SK-N-SH treated with all-trans-retinoic acid at 6 μM for 48 hours (cell line): ENCODE measurements at regions not wholly inside any gene's neighbourhood (a gene's known extent, or its start where the extent isn't known, plus 50 kb on each side); places are given as distances from the start of the nearest gene placed in this dataset.

Source experiments
- ATAC-seq: fragments of 200-7000 bp; cut with Tn5 transposase; 3 replicates; pipeline ENCODE4 v1.9.1; 2020; ENCODE audit warnings: mild to moderate bottlenecking, moderate library complexity
- ARNTL ChIP-seq: fragments of 450-650 bp; formaldehyde crosslinking; IDR thresholded peaks from 2 replicates; pipeline ENCODE4 v1.5.0; 2020; ENCODE audit warnings: low read depth, mild to moderate bottlenecking, moderate library complexity, borderline replicate concordance
- BACH2 ChIP-seq: fragments of 250-450 bp; sonication (Bioruptor Pico); IDR thresholded peaks from 2 replicates; pipeline ENCODE4 v1.9.0; 2021; ENCODE audit warnings: mild to moderate bottlenecking, borderline replicate concordance
- CSDC2 ChIP-seq: fragments of 250-450 bp; sonication (Bioruptor Pico); IDR thresholded peaks from 2 replicates; pipeline ENCODE4 v1.5.0; 2020; ENCODE audit warnings: mild to moderate bottlenecking, moderate library complexity
- ESRRG ChIP-seq: fragments of 250-450 bp; sonication (Bioruptor Pico); IDR thresholded peaks from 2 replicates; pipeline ENCODE4 v1.6.1; 2021; ENCODE audit warnings: mild to moderate bottlenecking
- GLIS3 ChIP-seq: fragments of 250-450 bp; sonication (Bioruptor Pico); IDR thresholded peaks from 2 replicates; pipeline ENCODE4 v1.5.0; 2020; ENCODE audit warnings: mild to moderate bottlenecking, moderate library complexity
- ISL1 ChIP-seq: fragments of 250-450 bp; sonication (Bioruptor Pico); IDR thresholded peaks from 2 replicates; pipeline ENCODE4 v2.1.2; 2022; ENCODE audit warnings: mild to moderate bottlenecking, moderate library complexity
- OSR1 ChIP-seq: fragments of 250-450 bp; sonication (Bioruptor Pico); IDR thresholded peaks from 2 replicates; pipeline ENCODE4 v1.8.0; 2022; ENCODE audit warnings: moderate library complexity, mild to moderate bottlenecking, inconsistent platforms
- RARB ChIP-seq: fragments of 250-450 bp; sonication (Bioruptor Pico); IDR thresholded peaks from 2 replicates; pipeline ENCODE4 v1.8.0; 2021; ENCODE audit warnings: mild to moderate bottlenecking, moderate library complexity
- SNAI2 ChIP-seq: fragments of 250-450 bp; sonication (Bioruptor Pico); IDR thresholded peaks from 2 replicates; pipeline ENCODE4 v1.5.0; 2020; ENCODE audit warnings: mild to moderate bottlenecking, moderate library complexity
- TCF4 ChIP-seq: fragments of 250-450 bp; sonication (Bioruptor Pico); IDR thresholded peaks from 2 replicates; pipeline ENCODE4 v1.8.0; 2021; ENCODE audit warnings: mild to moderate bottlenecking, moderate library complexity, borderline replicate concordance
- TOX ChIP-seq: fragments of 250-450 bp; sonication (Bioruptor Pico); IDR thresholded peaks from 2 replicates; pipeline ENCODE4 v1.8.0; 2021; ENCODE audit warnings: mild to moderate bottlenecking, moderate library complexity, borderline replicate concordance
- ZFP3 ChIP-seq: fragments of 250-450 bp; sonication (Bioruptor Pico); IDR thresholded peaks from 2 replicates; pipeline ENCODE4 v1.5.0; 2020; ENCODE audit warnings: mild to moderate bottlenecking, moderate library complexity
- ZFP30 ChIP-seq: fragments of 450-650 bp; formaldehyde crosslinking; IDR thresholded peaks from 2 replicates; pipeline ENCODE4 v1.5.0; 2022; ENCODE audit warnings: mild to moderate bottlenecking, moderate library complexity
- ZNF565 ChIP-seq: fragments of 450-650 bp; formaldehyde crosslinking; conservative IDR thresholded peaks from 2 replicates; pipeline ENCODE4 v1.5.0; 2020; ENCODE audit warnings: low read depth, mild to moderate bottlenecking, moderate library complexity
- ZNF70 ChIP-seq: fragments of 450-650 bp; formaldehyde crosslinking; IDR thresholded peaks from 2 replicates; pipeline ENCODE4 v1.5.0; 2020; ENCODE audit warnings: mild to moderate bottlenecking, moderate library complexity
- ZNF8 ChIP-seq: fragments of 450-650 bp; formaldehyde crosslinking; IDR thresholded peaks from 2 replicates; pipeline ENCODE4 v1.5.0; 2020; ENCODE audit warnings: mild to moderate bottlenecking, moderate library complexity
- TF ChIP-seq, protein P1 (sequence below): fragments of 250-450 bp; sonication (Bioruptor Pico); IDR thresholded peaks from 2 replicates; pipeline ENCODE4 v1.8.0; 2021; ENCODE audit warnings: low read depth, mild to moderate bottlenecking, moderate library complexity, borderline replicate concordance
- TF ChIP-seq, protein P2 (sequence below): fragments of 250-450 bp; sonication (Bioruptor Pico); IDR thresholded peaks from 2 replicates; pipeline ENCODE4 v1.5.0; 2020; ENCODE audit warnings: mild to moderate bottlenecking, moderate library complexity
- TF ChIP-seq, protein P3 (sequence below): fragments of 250-450 bp; sonication (Bioruptor Pico); IDR thresholded peaks from 2 replicates; pipeline ENCODE4 v1.5.1; 2021; ENCODE audit warnings: mild to moderate bottlenecking, moderate library complexity
- TF ChIP-seq, protein P4 (sequence below): fragments of 250-450 bp; sonication (Bioruptor Pico); IDR thresholded peaks from 2 replicates; pipeline ENCODE4 v1.5.1; 2020; ENCODE audit warnings: low read depth, mild to moderate bottlenecking, moderate library complexity

DNA sequence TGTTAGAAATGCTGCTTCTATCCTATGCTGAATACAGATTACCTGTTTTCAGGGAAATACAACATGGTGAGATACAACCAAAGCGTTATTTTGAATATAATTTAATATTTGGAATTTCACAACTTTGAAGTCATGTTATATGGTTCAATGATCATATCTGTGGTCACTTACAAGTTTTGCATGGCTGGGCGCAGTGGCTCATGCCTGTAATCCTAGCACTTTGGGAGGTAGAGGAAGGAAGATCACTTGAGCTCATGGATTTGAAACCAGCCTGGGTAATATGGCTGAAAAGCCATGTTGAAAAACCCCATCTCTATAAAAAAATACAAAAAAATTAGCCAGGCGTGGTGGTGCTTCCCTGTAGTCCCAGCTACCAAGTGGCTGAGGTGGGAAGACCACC is 57.9 kb downstream of the DOP1B start:
- no peak for TF ChIP-seq TOX (CRISPR knock-in tag)
- TF ChIP-seq, protein P1, sequence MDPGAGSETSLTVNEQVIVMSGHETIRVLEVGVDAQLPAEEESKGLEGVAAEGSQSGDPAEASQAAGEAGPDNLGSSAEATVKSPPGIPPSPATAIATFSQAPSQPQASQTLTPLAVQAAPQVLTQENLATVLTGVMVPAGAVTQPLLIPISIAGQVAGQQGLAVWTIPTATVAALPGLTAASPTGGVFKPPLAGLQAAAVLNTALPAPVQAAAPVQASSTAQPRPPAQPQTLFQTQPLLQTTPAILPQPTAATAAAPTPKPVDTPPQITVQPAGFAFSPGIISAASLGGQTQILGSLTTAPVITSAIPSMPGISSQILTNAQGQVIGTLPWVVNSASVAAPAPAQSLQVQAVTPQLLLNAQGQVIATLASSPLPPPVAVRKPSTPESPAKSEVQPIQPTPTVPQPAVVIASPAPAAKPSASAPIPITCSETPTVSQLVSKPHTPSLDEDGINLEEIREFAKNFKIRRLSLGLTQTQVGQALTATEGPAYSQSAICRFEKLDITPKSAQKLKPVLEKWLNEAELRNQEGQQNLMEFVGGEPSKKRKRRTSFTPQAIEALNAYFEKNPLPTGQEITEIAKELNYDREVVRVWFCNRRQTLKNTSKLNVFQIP (CRISPR knock-in tag): no peak
- TF ChIP-seq, protein P2, sequence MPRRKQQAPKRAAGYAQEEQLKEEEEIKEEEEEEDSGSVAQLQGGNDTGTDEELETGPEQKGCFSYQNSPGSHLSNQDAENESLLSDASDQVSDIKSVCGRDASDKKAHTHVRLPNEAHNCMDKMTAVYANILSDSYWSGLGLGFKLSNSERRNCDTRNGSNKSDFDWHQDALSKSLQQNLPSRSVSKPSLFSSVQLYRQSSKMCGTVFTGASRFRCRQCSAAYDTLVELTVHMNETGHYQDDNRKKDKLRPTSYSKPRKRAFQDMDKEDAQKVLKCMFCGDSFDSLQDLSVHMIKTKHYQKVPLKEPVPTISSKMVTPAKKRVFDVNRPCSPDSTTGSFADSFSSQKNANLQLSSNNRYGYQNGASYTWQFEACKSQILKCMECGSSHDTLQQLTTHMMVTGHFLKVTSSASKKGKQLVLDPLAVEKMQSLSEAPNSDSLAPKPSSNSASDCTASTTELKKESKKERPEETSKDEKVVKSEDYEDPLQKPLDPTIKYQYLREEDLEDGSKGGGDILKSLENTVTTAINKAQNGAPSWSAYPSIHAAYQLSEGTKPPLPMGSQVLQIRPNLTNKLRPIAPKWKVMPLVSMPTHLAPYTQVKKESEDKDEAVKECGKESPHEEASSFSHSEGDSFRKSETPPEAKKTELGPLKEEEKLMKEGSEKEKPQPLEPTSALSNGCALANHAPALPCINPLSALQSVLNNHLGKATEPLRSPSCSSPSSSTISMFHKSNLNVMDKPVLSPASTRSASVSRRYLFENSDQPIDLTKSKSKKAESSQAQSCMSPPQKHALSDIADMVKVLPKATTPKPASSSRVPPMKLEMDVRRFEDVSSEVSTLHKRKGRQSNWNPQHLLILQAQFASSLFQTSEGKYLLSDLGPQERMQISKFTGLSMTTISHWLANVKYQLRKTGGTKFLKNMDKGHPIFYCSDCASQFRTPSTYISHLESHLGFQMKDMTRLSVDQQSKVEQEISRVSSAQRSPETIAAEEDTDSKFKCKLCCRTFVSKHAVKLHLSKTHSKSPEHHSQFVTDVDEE (CRISPR knock-in tag): no peak
- TF ChIP-seq ZNF8 (CRISPR knock-in tag): no peak
- no peak for TF ChIP-seq ZNF70 (CRISPR knock-in tag)
- TF ChIP-seq CSDC2 (CRISPR knock-in tag): no peak
- no peak for ATAC-seq

DNA sequence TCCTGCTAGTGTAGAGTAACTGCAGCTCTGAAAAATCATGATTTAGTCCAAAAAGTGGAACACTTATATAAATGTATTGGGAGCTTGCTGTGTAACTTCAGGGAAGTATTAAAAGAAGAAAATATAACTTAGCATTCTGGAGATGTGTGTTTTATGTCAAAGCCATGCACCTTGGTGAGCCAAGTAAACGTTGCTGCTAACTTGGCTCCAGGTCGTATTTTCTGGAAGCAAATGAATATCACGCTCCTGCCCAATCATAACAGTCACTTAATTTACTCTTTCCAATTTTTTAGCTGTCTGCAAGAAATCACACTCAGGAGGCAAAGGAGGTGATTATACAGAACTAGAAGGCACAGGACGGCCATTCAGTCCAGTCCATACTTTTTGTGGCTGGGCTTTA is 61.1 kb downstream of the DOP1B start:
- ATAC-seq: no peak
- TF ChIP-seq TOX (CRISPR knock-in tag) (no peak), RARB (CRISPR knock-in tag) (no peak), ZNF70 (CRISPR knock-in tag) (no peak), GLIS3 (no peak), ZFP3 (CRISPR knock-in tag) (no peak), OSR1 (no peak), ARNTL (CRISPR knock-in tag) (no peak), SNAI2 (CRISPR knock-in tag) (no peak), ESRRG (no peak), ZFP30 (CRISPR knock-in tag) (no peak), ZNF565 (CRISPR knock-in tag) (no peak), BACH2 (CRISPR knock-in tag) (no peak), CSDC2 (CRISPR knock-in tag) (no peak), ISL1 (CRISPR knock-in tag) (no peak), TCF4 (CRISPR knock-in tag) (no peak)
- TF ChIP-seq, protein P1 (CRISPR knock-in tag): no peak
- TF ChIP-seq, protein P3, sequence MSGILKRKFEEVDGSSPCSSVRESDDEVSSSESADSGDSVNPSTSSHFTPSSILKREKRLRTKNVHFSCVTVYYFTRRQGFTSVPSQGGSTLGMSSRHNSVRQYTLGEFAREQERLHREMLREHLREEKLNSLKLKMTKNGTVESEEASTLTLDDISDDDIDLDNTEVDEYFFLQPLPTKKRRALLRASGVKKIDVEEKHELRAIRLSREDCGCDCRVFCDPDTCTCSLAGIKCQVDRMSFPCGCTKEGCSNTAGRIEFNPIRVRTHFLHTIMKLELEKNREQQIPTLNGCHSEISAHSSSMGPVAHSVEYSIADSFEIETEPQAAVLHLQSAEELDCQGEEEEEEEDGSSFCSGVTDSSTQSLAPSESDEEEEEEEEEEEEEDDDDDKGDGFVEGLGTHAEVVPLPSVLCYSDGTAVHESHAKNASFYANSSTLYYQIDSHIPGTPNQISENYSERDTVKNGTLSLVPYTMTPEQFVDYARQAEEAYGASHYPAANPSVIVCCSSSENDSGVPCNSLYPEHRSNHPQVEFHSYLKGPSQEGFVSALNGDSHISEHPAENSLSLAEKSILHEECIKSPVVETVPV: no peak
- TF ChIP-seq, protein P2 (CRISPR knock-in tag): no peak
- TF ChIP-seq, protein P4, sequence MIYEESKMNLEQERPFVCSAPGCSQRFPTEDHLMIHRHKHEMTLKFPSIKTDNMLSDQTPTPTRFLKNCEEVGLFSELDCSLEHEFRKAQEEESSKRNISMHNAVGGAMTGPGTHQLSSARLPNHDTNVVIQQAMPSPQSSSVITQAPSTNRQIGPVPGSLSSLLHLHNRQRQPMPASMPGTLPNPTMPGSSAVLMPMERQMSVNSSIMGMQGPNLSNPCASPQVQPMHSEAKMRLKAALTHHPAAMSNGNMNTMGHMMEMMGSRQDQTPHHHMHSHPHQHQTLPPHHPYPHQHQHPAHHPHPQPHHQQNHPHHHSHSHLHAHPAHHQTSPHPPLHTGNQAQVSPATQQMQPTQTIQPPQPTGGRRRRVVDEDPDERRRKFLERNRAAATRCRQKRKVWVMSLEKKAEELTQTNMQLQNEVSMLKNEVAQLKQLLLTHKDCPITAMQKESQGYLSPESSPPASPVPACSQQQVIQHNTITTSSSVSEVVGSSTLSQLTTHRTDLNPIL (CRISPR knock-in tag): no peak
